Trophoblast cell (in vitro differentiated cells and primary cell): ENCODE measurements at regions not wholly inside any gene's neighbourhood (a gene's known extent, or its start where the extent isn't known, plus 50 kb on each side); places are given as distances from the start of the nearest gene placed in this dataset.

Experiments
- DNase-seq, 2 donors: peaks; one replicate each; pipeline ENCODE4 v3.0.0-alpha.2; 2016
- H2AFZ ChIP-seq: 2 replicates; pipeline ENCODE4 v1.6.1; 2013; ENCODE audit warnings: low read length, moderate library complexity, mild to moderate bottlenecking; ENCODE audit not compliant: insufficient read depth, poor library complexity
- H2AK5ac ChIP-seq: 2 replicates; pipeline ENCODE4 v1.6.1; 2013; ENCODE audit warnings: mild to moderate bottlenecking, low read length
- H2BK120ac ChIP-seq: 2 replicates; pipeline ENCODE4 v1.6.1; 2013; ENCODE audit warnings: low read length, mild to moderate bottlenecking, moderate library complexity; ENCODE audit not compliant: insufficient read depth, poor library complexity
- H2BK12ac ChIP-seq: 2 replicates; pipeline ENCODE4 v1.6.1; 2013; ENCODE audit warnings: mild to moderate bottlenecking, low read length, moderate library complexity
- H2BK5ac ChIP-seq: 2 replicates; pipeline ENCODE4 v1.6.1; 2013; ENCODE audit warnings: low read length, low read depth, moderate library complexity, mild to moderate bottlenecking; ENCODE audit not compliant: poor library complexity
- H3K14ac ChIP-seq: 2 replicates; pipeline ENCODE4 v1.6.1; 2013; ENCODE audit warnings: mild to moderate bottlenecking, low read length
- H3K18ac ChIP-seq: 2 replicates; pipeline ENCODE4 v1.6.1; 2013; ENCODE audit warnings: mild to moderate bottlenecking, low read length
- H3K23ac ChIP-seq: 2 replicates; pipeline ENCODE4 v1.6.1; 2013; ENCODE audit warnings: low read length
- H3K27ac ChIP-seq: 2 replicates; pipeline ENCODE4 v1.5.1; 2013; ENCODE audit warnings: low read depth, mild to moderate bottlenecking, inconsistent platforms, low read length, moderate library complexity
- H3K27me3 ChIP-seq: 2 replicates; pipeline ENCODE4 v1.6.1; 2013; ENCODE audit warnings: inconsistent platforms, mild to moderate bottlenecking, low read length, moderate library complexity; ENCODE audit not compliant: insufficient read depth
- H3K36me3 ChIP-seq, 2 experiments: 1 replicate in 1 of 2; 2 replicates in 1 of 2; pipeline ENCODE4 v1.6.1; 2013; ENCODE audit warnings: low read length in 2 of 2, mild to moderate bottlenecking in 2 of 2, moderate library complexity in 1 of 2; ENCODE audit not compliant: insufficient read depth in 2 of 2, control insufficient read depth in 1 of 2
- H3K4ac ChIP-seq: 2 replicates; pipeline ENCODE4 v1.6.1; 2013; ENCODE audit warnings: low read depth, mild to moderate bottlenecking, low read length, moderate library complexity
- H3K4me1 ChIP-seq, 2 experiments: 1 replicate in 1 of 2; 2 replicates in 1 of 2; pipeline ENCODE4 v1.6.1; 2013; ENCODE audit warnings: low read length in 2 of 2, mild to moderate bottlenecking in 2 of 2, moderate library complexity in 1 of 2; ENCODE audit not compliant: insufficient read depth in 2 of 2, control insufficient read depth in 1 of 2
- H3K4me2 ChIP-seq: 2 replicates; pipeline ENCODE4 v1.6.1; 2013; ENCODE audit warnings: inconsistent platforms, mild to moderate bottlenecking, low read length, moderate library complexity
- H3K4me3 ChIP-seq: 2 replicates; pipeline ENCODE4 v1.5.1; 2013; ENCODE audit warnings: mild to moderate bottlenecking, low read depth, low read length, inconsistent platforms
- H3K79me1 ChIP-seq: one replicate; pipeline ENCODE4 v1.6.1; 2013; ENCODE audit warnings: low read length
- H3K79me2 ChIP-seq: 2 replicates; pipeline ENCODE4 v1.6.1; 2013; ENCODE audit warnings: low read length, mild to moderate bottlenecking; ENCODE audit not compliant: control insufficient read depth, insufficient read depth, poor library complexity
- H3K9ac ChIP-seq: 2 replicates; pipeline ENCODE4 v1.6.1; 2013; ENCODE audit warnings: mild to moderate bottlenecking, low read length
- H3K9me3 ChIP-seq: 2 replicates; pipeline ENCODE4 v1.6.1; 2013; ENCODE audit warnings: low read depth, mild to moderate bottlenecking, control low read depth, inconsistent platforms, low read length; ENCODE audit not compliant: insufficient read depth
- H4K12ac ChIP-seq: 2 replicates; pipeline ENCODE4 v1.6.1; 2013; ENCODE audit warnings: low read depth, mild to moderate bottlenecking, low read length, moderate library complexity
- H4K8ac ChIP-seq: 2 replicates; pipeline ENCODE4 v1.6.1; 2013; ENCODE audit warnings: low read depth, mild to moderate bottlenecking, low read length, moderate library complexity
- H4K91ac ChIP-seq: one replicate; pipeline ENCODE4 v1.6.1; 2013; ENCODE audit warnings: low read depth, mild to moderate bottlenecking, low read length, moderate library complexity
- WGBS: extraction: QIAGEN DNeasy Blood & Tissue Kit; methylation state at CpG from one replicate; pipeline ENCODE4 v1.1.7; 2013; ENCODE audit warnings: missing lambda C conversion rate; ENCODE audit not compliant: insufficient read length, insufficient coverage; ENCODE audit errors: extremely low coverage; 5-methylcytosine and 5-hydroxymethylcytosine counted together

GRCh38 chr2:5330961-5331360 lies 361.2 kb upstream of the SOX11 start:
- Histone ChIP-seq H3K27ac (no peak overlapping the region), H3K18ac (no peak overlapping the region), H3K4me3 (no peak overlapping the region), H3K27me3 (no peaks in the 10 kb centered on the region), H3K36me3 (no peaks in the 10 kb centered on the region), H2AFZ (no peak overlapping the region), H3K23ac (no peak overlapping the region), H3K4me1 (no peaks in the 10 kb centered on the region), H3K9ac (no peak overlapping the region), H3K4me2 (no peak overlapping the region), H4K8ac (no peak overlapping the region), H3K9me3 (no peaks in the 10 kb centered on the region), H2BK5ac (no peak overlapping the region), H4K91ac (no peak overlapping the region), H3K4ac (no peak overlapping the region), H4K12ac (no peak overlapping the region), H2BK12ac (no peak overlapping the region), H3K14ac (no peak overlapping the region), H3K79me2 (no peaks in the 10 kb centered on the region), H2BK120ac (no peak overlapping the region), H2AK5ac (no peak overlapping the region), H3K79me1 (no peaks in the 10 kb centered on the region)
- no peak for DNase-seq
- no CpG with 5 or more reads among the region's 1 CpG for WGBS

GRCh38 chr2:5332925-5333324 lies 359.3 kb upstream of the SOX11 start:
- Histone ChIP-seq H3K79me2 (no peaks in the 10 kb centered on the region), H4K91ac (no peak overlapping the region), H3K4me1 (no peaks in the 10 kb centered on the region), H3K27ac (no peak overlapping the region), H2BK5ac (no peak overlapping the region), H3K4me2 (no peak overlapping the region), H3K79me1 (no peaks in the 10 kb centered on the region), H4K12ac (no peak overlapping the region), H2BK120ac (no peak overlapping the region), H3K9me3 (no peaks in the 10 kb centered on the region), H3K27me3 (no peaks in the 10 kb centered on the region), H3K4me3 (no peak overlapping the region), H3K9ac (no peak overlapping the region), H3K36me3 (no peaks in the 10 kb centered on the region), H3K4ac (no peak overlapping the region), H2AK5ac (no peak overlapping the region), H3K14ac (no peak overlapping the region), H3K23ac (no peak overlapping the region), H2BK12ac (no peak overlapping the region), H4K8ac (no peak overlapping the region), H3K18ac (no peak overlapping the region), H2AFZ (no peak overlapping the region)
- WGBS, result no CpG with 5 or more reads among the region's 3 CpGs
- no peak for DNase-seq

- no peak for DNase-seq
- no peak overlapping the region for H2AK5ac ChIP-seq
- no peaks in the 10 kb centered on the region for H3K36me3 ChIP-seq
- no peaks in the 10 kb centered on the region for H3K79me1 ChIP-seq
- no peak overlapping the region for H4K8ac ChIP-seq
- no peak overlapping the region for H3K4ac ChIP-seq
- H3K4me3 ChIP-seq, result no peak overlapping the region
- H3K27ac ChIP-seq, result no peak overlapping the region
- no peak overlapping the region for H3K9ac ChIP-seq
- no peak overlapping the region for H4K91ac ChIP-seq
- no peak overlapping the region for H2BK12ac ChIP-seq
- H4K12ac ChIP-seq, result no peak overlapping the region
- no peak overlapping the region for H3K4me2 ChIP-seq
- no peaks in the 10 kb centered on the region for H3K79me2 ChIP-seq
- H3K18ac ChIP-seq, result no peak overlapping the region
- no peak overlapping the region for H3K14ac ChIP-seq
- no peaks in the 10 kb centered on the region for H3K9me3 ChIP-seq
- no peak overlapping the region for H2AFZ ChIP-seq
- no peaks in the 10 kb centered on the region for H3K4me1 ChIP-seq
- no peaks in the 10 kb centered on the region for H3K27me3 ChIP-seq
- no peak overlapping the region for H2BK120ac ChIP-seq
- H3K23ac ChIP-seq, result no peak overlapping the region
- H2BK5ac ChIP-seq, result no peak overlapping the region
These were observed 352.7 kb upstream of the SOX11 start for GRCh38 chr2:5339473-5339872.

GRCh38 chr2:5343785-5344335 lies 348.3 kb upstream of the SOX11 start:
- H3K4me1 ChIP-seq, result no peaks in the 10 kb centered on the region
- H3K18ac ChIP-seq, result no peak overlapping the region
- H3K4ac ChIP-seq, result no peak overlapping the region
- H3K27ac ChIP-seq, result no peak overlapping the region
- H3K27me3 ChIP-seq, result no peaks in the 10 kb centered on the region
- no peak for DNase-seq
- H2BK12ac ChIP-seq, result no peak overlapping the region
- no peak overlapping the region for H2AFZ ChIP-seq
- no peak overlapping the region for H4K8ac ChIP-seq
- no peak overlapping the region for H3K4me2 ChIP-seq
- no peak overlapping the region for H3K9ac ChIP-seq
- H3K9me3 ChIP-seq, result no peaks in the 10 kb centered on the region
- H3K14ac ChIP-seq, result no peak overlapping the region
- H3K4me3 ChIP-seq, result no peak overlapping the region
- H4K12ac ChIP-seq, result no peak overlapping the region
- H2AK5ac ChIP-seq, result no peak overlapping the region
- no peak overlapping the region for H2BK120ac ChIP-seq
- H3K79me2 ChIP-seq, result no peaks in the 10 kb centered on the region
- no peaks in the 10 kb centered on the region for H3K79me1 ChIP-seq
- no peak overlapping the region for H2BK5ac ChIP-seq
- H3K36me3 ChIP-seq, result no peaks in the 10 kb centered on the region
- H3K23ac ChIP-seq, result no peak overlapping the region
- WGBS, result no CpG with 5 or more reads among the region's 6 CpGs
- no peak overlapping the region for H4K91ac ChIP-seq
